Activated CD4-positive, alpha-beta T cell treated with anti-CD3 and anti-CD28 coated beads, Interleukin-10, Interleukin-2, amounts not matched to agents 100 ng/mL and 50 ng/mL, durations not matched to agents 16 hours and 8 hours (primary cell): ENCODE measurements at regions not wholly inside any gene's neighbourhood (a gene's known extent, or its start where the extent isn't known, plus 50 kb on each side); places are given as distances from the start of the nearest gene placed in this dataset.
"Not testable (repeated sequence)": the region's sequence is repeated elsewhere in the genome, so short reads cannot be mapped to it uniquely, and the experiment has no call there.

Source experiments
- DNase-seq: peaks from one replicate; pipeline ENCODE4 v3.0.0-alpha.2; 2020

DNA sequence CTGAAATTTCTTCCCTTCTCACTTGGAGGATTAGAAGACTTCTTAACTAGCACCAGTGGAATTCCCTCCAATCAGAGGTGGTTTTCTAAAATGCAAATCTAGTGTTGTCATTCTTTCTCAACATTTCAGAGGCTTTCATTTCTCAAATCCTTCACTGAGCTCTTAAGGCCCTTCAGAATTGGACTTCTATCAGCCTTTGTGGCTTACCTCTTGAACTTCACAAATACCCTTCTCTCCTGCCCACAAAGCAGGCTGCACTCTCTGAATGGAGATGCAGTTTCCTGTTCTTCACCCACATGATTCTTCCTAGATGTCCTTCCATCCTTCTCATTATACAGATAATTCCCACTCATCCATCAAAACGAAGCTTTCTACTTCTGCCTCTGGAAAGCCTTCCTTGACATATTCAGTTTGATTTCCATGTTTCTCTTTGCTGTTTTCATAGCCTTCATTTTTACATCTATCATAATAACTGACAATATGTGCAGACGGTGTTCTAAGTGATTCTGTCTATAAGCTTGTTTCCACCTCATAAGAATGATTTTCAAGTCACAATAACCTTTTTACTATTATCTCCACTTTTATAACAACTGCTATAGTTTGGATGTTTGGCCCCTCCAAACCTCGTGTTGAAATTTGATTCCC lies 123.1 kb upstream of the GPR12 start:
- no peak for DNase-seq

DNA sequence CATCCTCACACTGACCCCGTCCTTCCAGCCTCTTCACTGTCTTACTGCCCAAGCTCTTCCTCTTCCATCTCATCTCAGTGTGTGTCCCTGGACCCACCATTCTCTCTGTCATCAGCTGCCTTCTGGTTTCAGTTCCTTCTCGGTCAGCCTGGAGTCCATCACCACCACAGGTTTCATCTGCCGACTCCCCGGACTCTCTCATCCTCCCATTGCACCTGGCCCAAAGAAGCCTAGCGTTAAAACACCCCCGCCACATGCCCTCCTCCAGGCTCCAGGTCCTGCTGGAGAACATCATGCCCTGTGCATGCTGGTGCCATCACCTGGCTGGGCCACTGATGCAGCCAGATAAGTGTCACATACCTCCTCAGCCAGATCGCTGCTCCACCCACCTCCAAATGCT lies 122.1 kb upstream of the GPR12 start:
- DNase-seq = no peak

DNA sequence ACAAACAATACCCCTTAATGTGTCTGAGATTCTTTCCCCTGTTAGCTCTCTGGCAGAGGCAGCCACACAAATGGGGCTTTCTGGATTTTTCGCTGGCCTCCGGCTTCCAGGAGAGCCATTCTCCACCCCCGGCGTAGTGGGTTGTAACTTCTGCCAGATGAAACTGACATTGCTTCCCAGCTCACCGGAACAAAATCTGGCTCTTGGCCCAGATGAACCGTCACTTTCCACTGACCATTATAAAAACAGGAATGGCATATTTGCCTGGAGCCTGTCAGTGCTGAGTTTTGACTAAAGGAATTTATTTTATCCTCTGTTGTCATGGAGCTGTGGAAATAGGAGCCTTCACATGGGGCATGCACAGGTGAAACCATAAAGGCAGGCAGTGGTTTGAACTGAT lies 120.6 kb upstream of the GPR12 start:
- DNase-seq = no peak

DNA sequence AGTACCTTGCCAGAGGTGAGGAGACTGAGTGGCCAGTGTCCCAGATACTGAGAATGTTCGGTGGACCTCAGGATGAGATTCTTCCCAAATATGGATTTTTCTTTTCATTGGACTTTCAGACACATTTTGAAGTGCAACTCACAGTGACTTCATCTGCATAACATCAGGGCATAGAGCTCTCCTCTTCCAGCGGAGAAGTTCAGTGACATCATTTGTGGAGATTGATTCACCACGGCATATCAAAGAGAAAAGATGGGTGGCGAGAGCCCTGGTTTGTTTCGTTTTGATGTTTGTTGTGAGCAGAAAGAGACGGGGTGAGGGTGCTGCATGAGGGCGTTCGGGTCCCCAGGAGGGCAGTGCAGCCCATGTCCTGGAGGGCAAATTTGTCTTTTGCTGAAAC lies 120.1 kb upstream of the GPR12 start:
- DNase-seq = no peak

DNA sequence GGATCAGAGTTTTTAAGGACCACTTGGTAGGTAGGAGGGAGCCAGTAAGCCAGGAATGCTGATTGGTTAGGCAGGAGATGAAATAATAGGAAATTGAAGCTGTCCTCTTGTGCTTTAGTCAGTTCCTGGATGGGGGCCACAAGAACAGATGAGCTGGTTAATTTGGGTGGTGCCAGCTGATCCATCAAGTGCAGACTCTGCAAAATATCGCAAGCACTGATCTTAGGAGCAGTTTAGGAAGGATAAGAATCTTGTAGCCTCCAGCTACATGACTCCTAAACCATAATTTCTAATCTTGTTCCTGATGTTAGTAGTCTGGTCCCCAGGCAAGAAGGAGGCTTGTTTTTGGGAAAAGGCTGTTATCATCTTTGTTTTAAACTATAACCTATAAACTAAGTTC lies 117.9 kb upstream of the GPR12 start:
- no peak for DNase-seq

DNA sequence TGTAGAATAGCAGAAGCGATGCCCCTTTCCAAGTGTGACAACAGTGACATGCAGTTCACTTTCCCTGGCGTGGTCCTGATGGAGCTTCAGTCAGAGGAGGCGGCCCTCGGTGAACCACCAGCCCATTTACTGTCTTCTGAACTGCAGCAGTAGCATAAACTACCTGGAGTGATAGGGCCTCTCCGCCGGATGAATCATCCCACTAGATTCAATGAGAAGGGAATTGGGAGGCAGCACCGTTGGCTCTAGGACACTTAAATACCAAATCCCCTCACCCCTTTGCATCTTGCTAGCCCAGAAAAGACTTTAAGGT lies 112.8 kb upstream of the GPR12 start:
- no peak for DNase-seq

DNA sequence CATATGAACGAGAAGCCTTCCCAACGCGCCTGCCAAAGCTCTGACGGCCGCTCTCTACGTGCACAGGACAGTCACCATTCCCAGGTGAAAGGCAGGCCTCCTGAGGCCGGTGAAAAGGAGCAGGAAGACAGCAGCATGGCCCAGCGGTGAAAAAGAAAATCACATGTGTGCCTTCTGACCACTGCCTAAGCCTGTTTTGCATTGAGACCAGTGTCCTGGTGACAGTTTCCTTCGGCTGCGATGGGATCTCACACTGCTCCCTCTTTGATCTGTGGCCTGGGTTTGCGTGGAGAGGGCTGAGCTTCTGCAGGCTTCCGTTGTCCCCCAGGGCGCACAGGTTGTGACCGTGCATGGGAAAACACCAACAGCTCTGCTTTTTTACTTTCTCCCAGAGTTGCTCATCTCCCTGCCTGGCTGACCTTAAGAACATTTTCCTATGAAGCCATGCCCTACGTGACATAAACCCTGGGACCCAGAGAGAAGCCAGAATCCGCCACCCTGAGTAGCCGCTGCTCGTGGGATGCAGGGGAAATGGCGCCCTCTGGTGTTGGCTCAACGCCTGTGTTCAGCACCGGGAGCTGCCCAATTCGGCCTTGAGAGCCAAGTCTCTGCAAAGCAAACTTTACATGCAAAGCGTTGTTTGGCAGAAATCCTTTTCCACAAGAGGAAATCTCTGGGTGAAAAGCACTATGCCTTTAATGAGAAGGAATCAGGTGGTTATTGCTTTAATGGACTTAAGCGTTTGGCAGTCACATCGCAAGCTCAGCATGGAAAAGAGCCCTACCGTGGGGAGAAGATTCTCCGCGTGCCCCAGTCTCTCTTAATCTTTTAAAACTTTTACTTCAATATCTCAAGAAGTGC lies 112.2 kb upstream of the GPR12 start:
- peak; percentile 62 for DNase-seq

DNA sequence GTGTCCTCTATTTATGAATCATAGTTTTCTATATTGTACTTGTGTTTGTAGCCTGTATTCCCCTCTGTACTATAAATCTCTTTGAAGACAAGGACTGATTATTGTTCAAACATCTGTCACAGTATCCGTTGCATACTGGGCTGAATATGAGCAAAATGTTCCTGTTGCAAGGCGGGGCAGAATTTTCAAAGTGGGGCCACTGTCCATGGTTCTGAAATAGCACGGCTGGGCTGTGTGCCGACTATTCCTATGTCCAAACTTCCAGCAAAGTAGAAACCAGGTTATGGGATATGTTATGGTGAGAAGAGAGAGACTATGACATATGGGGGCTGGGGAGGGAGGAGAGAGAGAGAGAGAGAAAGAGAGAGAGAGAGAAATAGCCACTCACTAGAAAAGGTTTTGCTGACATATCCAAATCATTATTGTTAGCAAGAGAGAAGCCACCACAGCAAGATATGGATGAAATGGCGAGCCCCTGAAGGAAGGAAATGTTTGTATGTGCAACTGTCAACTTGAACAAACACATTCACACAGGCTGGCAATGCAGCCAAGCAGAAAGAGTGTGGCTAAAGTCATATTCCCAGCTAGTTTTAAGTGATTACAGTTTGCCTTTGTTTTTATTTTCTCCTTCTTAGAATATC lies 107.0 kb upstream of the GPR12 start:
- peak; percentile 8 for DNase-seq

DNA sequence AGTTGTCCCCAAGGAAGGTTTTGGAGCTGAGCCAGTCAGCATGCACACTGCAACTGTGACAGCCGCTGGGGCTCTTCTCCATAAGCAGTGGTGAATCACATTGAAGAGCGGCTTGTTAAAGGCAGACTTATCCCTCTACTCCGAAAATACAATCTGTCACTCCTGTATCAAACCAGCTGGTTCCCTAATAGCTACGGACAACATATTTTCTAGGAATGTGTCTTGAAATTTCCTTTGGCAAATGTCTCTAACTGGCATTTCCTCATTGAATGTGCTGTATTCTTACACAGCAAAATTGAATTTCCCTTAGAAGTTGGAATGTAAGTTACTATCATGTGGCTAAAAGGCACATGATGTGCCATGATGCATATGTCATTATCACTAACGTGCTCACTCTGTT lies 104.0 kb upstream of the GPR12 start:
- no peak for DNase-seq

DNA sequence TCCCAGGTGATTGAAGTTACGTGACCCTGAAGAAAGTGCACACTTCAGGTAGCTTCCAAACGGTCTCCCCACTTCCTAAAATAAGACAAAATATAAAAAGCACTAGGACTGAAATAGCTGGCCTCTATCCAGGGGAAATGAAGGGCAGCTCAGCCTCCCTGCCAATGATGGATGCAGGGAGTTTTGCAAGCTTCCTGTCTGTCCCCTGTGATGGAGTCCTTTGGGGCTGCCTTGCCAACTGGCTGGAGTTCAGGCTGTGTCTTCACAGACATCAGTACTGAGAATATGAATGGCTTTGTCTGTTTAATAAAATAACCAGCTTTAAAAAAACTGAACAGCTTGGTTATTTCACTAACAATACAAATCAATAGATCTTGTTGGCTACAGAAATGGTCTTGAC lies 101.4 kb upstream of the GPR12 start:
- no peak for DNase-seq

DNA sequence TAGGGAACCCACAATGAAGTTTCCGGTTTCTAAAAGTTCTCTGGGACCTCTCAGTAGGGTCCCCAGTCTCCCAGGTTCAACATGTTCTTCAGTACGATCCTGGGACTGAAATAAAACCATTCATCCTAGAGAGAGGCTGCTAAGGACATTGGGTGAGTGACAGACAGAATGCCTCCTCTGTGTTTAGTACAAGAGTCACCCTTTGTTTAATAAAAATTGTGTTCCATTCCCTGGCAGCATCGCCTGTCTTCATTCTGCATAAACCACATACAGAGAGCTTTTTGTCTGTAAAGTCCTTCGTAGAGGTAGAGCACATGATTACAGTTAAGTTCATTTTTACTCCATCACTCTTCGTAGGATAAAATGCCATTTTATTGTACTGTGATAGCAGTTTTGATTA lies 95.3 kb upstream of the GPR12 start:
- DNase-seq = no peak

DNA sequence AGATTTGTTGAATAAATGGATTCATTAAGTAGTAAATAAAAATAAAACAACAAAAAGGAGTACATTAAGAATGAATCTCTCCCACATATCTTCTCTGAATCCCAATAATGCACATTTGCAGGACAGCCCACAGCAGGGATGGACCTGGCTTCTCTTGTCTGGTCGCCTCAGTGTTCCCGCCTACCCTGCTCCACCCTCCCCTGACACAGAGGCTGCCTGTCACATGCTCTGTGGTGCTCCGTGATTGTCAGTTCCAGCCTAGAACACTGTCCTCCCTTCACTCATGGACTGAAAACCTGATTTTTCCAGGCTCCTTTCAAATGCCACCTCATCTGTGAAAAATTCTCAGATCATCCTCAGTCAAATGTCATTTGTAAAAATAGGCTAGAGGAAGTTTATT lies 94.5 kb upstream of the GPR12 start:
- no peak for DNase-seq

DNA sequence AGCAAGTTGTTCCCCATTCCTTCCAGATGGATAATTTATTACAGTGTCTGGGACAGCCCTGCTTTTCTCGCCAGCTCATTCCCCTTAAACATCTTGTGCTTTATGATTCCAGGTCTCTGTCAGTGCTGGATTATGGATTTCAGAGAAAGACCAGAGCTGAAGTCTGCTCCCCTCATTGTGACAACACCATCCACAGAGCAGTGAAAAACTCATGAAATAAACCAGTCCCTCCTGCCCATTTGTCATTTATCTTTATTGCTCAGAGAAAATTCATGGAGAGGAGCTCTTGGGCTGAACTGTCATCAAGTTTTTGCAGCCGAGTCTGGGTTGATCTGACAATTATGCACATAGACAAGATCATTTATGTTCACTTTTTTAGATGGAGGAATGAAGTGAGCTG lies 92.7 kb upstream of the GPR12 start:
- DNase-seq = no peak

DNA sequence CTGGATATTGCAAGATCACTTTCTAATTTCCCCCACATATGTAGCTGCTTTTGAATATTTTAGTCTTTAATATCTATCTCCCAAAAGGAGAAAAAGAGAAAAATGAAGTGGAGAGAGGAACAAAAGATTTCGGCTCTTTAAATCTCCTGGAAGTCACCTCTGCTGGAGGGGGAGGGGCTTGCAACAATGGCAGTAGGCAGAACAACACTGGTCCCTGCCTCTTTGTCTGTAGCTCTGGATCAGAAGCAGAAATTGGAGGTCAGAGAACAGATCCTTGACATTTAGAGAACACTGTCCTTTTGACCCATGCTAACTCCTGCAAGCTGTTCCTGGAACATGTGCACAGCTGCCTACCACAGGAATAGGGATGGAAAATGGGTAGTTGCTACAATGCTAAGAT lies 86.7 kb upstream of the GPR12 start:
- DNase-seq = no peak

DNA sequence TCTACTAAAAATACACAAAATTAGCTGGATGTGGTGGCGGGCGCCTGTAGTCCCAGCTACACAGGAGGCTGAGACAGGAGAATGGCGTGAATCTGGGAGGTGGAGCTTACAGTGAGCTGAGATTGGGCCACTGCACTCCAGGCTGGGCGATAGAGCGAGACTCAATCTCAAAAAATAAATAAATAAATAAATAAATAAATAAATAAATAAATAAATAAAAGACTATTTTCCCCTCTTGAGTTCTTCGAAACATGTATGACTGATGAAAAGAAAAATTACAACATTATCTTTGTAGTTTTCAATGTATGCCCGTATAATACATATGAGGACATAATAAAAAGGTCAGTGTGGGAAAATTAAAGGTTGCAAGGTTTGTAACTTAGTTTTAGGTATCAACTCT lies 84.5 kb upstream of the GPR12 start:
- DNase-seq = not testable (repeated sequence)

DNA sequence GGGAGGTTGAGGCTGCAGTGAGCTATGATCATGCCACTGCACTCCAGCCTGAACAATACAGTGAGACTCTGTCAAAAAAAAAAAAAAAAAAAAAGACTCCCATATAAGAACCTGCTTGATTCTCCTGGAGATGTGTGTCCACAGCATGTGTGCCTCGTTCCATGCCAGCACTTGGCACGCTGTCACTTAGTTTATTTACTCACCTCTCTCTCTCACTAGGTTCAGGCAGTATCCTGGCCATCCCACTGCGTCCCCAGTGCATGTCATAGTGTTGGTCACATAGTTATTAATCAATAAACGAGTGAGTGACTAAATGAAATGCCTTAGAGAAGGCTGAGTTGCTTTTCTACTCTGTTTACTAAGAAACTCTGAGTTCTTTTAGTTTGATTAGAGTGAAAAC lies 79.1 kb upstream of the GPR12 start:
- DNase-seq = no peak

DNA sequence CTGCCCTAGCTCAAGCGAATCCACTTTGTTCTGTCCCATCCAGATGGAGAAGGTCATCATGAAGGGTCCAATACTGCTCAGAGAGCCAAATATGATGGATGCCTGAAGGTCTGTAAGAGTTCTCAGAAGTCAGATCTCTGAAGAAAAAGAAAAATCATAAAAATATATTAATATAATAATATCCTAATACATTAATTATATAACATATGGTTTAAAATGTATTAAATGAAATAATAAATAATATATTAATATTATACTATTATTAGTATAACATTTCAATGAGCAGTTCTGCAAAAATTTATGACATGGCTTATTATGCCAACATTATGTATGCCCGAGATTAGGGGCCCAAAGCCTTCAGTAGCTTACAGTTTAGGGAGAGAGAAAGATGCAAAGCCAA lies 78.2 kb upstream of the GPR12 start:
- no peak for DNase-seq

DNA sequence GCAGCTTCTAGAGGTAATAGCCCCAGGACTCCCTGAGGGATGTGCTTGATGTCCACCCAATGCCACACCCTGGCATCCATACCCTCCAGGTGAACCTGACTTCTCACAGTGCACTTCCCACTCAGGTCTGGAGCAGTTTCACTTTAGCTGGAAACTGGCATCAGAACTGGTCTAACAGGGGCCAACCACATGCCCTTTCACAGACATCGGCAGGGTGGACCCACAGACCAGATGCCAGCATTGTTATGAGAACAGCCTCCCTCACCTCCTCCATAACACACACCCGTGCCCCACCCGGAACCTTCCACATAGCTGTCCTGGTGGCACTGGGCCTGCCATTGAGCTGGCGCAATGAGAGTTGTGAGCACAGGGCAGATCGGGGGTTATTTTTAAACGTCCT lies 77.4 kb upstream of the GPR12 start:
- DNase-seq = no peak

DNA sequence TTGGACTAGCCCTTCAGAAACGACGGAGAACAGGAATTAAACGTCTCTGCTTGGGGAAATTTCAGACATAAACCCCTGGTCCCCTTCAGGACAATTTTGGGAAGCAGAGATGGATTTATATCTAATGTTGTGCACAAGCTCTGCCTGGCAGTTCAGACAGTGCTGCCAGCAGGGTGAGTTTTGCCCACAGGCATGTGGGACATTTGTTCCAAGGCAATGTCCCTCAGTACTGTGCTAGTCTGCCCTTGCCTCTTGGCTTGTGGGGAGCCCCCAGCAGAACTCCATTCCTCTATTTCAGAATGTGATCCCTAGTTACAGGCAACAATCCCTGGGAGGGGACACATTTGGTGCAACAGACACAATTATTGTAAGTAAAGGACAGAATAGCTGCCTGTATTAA lies 76.5 kb upstream of the GPR12 start:
- no peak for DNase-seq

DNA sequence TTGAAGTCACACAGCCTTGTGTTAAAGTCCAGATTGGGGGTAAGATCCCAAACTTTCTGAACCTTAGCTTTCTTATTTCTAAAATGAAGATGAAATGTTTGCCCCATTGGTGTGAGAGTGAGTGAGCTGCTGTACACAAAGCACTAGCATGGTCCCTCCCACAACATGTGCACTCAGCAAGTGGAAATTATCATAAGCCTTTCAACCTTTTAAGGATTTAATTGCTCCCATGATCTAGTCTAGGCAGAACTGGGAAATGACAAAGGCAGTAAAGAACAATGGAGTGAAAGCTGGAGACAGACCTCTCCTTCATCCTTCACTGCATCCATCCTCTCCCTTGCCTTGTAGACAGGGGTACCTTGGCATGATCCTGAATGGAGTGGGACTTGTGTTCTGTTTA lies 76.0 kb upstream of the GPR12 start:
- no peak for DNase-seq

DNA sequence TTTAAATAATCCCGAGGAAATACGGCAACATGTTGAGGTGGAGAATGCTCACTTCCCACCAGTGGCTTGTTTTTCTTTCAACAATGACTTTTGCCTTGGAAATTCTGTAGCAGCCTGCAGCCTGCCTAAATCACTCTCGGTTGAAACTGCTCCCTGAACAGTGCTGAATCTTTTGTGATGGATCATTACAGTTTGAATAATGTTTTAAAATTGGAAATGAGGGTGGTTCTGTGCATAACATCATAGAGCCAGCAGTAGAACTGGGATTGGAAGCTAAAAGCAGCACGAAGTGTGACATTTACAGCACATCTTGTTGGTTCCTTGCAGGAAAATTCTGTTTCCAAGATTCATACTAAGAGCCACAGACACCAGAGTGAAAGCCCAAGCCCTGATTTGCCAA lies 74.1 kb upstream of the GPR12 start:
- DNase-seq = no peak

DNA sequence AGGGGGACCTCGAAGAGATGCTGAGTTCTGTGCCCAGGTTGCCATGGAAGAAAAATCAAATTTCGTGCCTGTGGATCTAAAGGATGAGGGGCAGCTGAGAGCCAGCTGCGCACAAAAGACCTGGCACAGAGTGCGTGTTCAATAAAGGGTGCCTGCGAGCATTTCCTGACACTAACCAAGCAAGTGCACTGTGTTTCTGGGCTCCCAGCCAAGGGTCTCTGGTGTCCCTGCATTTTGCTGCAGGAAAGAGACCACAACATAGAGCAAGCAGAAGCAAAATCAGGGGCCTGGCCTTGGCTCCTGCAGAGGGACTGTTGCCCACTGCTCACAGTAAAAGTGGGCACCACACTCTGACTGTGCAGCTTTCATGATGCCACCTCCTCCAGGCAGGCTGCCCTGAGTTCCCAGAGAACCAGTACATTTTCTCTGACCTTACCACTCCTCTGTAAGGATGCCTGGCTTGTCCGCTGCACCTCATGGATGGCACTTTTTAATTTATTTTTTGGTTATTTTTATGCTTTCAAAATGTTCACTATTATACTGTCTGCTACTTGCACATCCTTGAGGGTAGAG lies 70.8 kb upstream of the GPR12 start:
- no peak for DNase-seq

DNA sequence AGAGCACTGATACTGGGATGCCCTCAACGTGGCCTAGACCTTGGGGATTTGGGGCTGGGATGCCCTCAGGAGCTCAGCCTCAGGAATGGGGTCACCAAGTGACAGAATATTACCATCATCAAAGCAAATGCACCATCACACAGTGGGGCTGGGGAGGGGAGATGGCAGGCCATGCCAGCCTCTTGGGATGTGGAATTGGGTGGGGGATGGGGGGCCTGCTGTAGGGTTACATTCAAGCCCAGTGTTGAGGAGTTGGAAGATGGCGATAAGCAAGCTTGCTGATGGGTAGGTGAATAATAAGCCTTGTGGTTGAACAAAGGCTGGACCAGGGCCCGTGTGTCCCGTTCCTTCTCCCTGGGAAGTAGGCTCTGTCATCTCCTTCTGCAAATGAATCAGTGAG lies 69.1 kb upstream of the GPR12 start:
- no peak for DNase-seq

DNA sequence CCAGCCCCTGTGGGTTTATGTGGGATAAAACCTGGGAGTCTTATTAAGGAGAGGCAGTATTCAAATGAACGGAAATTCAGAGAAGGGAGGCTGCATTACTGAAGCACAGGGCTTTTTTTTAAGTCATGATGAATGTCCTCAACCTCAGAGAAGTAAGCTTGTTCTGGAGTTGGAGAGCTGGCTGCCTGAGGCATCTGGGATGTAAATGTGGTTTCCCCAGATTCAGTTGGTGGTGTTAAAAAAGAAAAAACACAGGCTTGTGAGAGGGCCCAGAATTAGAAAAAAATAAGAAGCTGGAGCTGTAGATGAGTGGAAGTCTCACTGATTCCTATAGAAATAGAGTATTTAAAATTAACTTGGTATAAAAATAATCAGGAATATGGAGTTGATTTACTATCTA lies 64.0 kb upstream of the GPR12 start:
- no peak for DNase-seq
